Adrenal gland (tissue), 9 donors: ENCODE measurements at regions not wholly inside any gene's neighbourhood (a gene's known extent, or its start where the extent isn't known, plus 50 kb on each side); places are given as distances from the start of the nearest gene placed in this dataset.
"Not testable (repeated sequence)": the region's sequence is repeated elsewhere in the genome, so short reads cannot be mapped to it uniquely, and the experiment has no call there.

ENCODE experiments used
- DNase-seq, 7 donors: peaks; one replicate each; pipeline ENCODE4 v3.0.0-alpha.2; 2019 to 2020
- H3K27ac ChIP-seq, 5 donors: fragments of 200-600 bp; sonication (generic) in 4 of 5; 1 replicate in 3 of 5; 2 replicates in 2 of 5; pipeline versions ENCODE4 v1.5.1 to v1.8.0; 2016 to 2020; ENCODE audit warnings: mild to moderate bottlenecking in 1 of 5
- H3K27me3 ChIP-seq: fragments of 200-600 bp; 2 replicates; pipeline ENCODE4 v1.8.0; 2021
- H3K36me3 ChIP-seq, 2 donors: fragments of 200-600 bp; replicated peaks in 1 of 2; 1 replicate in 1 of 2; 2 replicates in 1 of 2; pipeline versions ENCODE4 v1.5.1 to v1.8.0; 2018 to 2022
- H3K4me1 ChIP-seq, 2 donors: fragments of 200-600 bp; replicated peaks in 1 of 2; 1 replicate in 1 of 2; 2 replicates in 1 of 2; pipeline versions ENCODE4 v1.5.1 to v1.8.0; 2018 to 2021
- H3K4me3 ChIP-seq, 4 donors: fragments of 200-600 bp; sonication (generic) in 3 of 4; one replicate each; pipeline ENCODE4 v1.5.1; 2016 to 2018
- H3K9me3 ChIP-seq, 3 donors: fragments of 200-600 bp; sonication (generic) in 1 of 3; replicated peaks in 1 of 3; 1 replicate in 2 of 3; 2 replicates in 1 of 3; pipeline versions ENCODE4 v1.5.1 to v1.8.0; 2016 to 2021
- CTCF ChIP-seq, 6 experiments: fragments of 450-650 bp in 4 of 6; fragments of 200-600 bp in 2 of 6; sonication (generic) in 1 of 6; IDR thresholded peaks; 1 replicate in 5 of 6; 2 replicates in 1 of 6; pipeline versions ENCODE4 v1.5.1 to v1.8.0; 2016 to 2021; ENCODE audit warnings: antibody characterized with exemption in 6 of 6, mild to moderate bottlenecking in 2 of 6, moderate library complexity in 1 of 6
- POLR2A ChIP-seq, 2 donors: fragments of 450-650 bp; IDR thresholded peaks; one replicate each; pipeline ENCODE4 v1.6.1; 2017; ENCODE audit warnings: antibody characterized with exemption in 2 of 2, mild to moderate bottlenecking in 2 of 2, moderate library complexity in 1 of 2
- WGBS, 4 donors: extraction: QIAGEN DNeasy Blood & Tissue Kit in 2 of 4; methylation state at CpG; one replicate each; pipeline versions ENCODE4 v1.1.5 to v1.1.7; 2013 to 2017; 5-methylcytosine and 5-hydroxymethylcytosine counted together
- intact Hi-C, 2 donors: fragments of 100-400 bp; cut with DNase I; formaldehyde crosslinking; loops; one replicate each; pipeline versions ENCODE4 v1.14.1 to v1.15.0; 2022 to 2023
- donor health status: healthy with polysubstance abuse.
- donor health status: Bipolar disorder and iron deficiency.
- donor health status: DM: yes; HTN: yes; CAD: no.
- donor health status: DM: no; HTN: no; CAD: no.
- donor health status: DM: no; HTN: no; CAD: no.

GRCh38 chr15:22258009-22258397 is 177.7 kb downstream of the OR4M2 start:
- Histone ChIP-seq H3K4me1 (no peaks in the 10 kb centered on the region), H3K27ac (no peak overlapping the region), H3K36me3 (no peaks in the 10 kb centered on the region), H3K9me3 (no peaks in the 10 kb centered on the region), H3K27me3 (no peaks in the 10 kb centered on the region), H3K4me3 (no peak overlapping the region)
- 46 to 71% (median 64%) methylated on average over 13 to 75 of the region's 75 CpGs for WGBS, 4 donors
- intact Hi-C loops: no loop called here
- DNase-seq: no peak
- TF ChIP-seq CTCF (IDR thresholded peaks at IDR 0.05): no peak
- TF ChIP-seq POLR2A (IDR thresholded peaks at IDR 0.05): no peak

GRCh38 chr15:22258398-22259150 is 178.2 kb downstream of the OR4M2 start:
- 62 to 85% (median 75%) methylated on average over 23 to 59 of the region's 59 CpGs for WGBS, 4 donors
- no peak for TF ChIP-seq POLR2A (IDR thresholded peaks at IDR 0.05)
- TF ChIP-seq CTCF (IDR thresholded peaks at IDR 0.05): no peak
- H3K4me3 ChIP-seq: no peak overlapping the region
- no peaks in the 10 kb centered on the region for H3K4me1 ChIP-seq
- no peaks in the 10 kb centered on the region for H3K27me3 ChIP-seq
- H3K9me3 ChIP-seq: no peaks in the 10 kb centered on the region
- no peak for DNase-seq
- no peaks in the 10 kb centered on the region for H3K36me3 ChIP-seq
- intact Hi-C loops: no loop called here
- H3K27ac ChIP-seq: no peak overlapping the region

- 75 to 100% (median 83%) methylated on average over 4 to 37 of the region's 37 CpGs for WGBS, 4 donors
- intact Hi-C loops, DNase-seq, H3K4me1 ChIP-seq, H3K36me3 ChIP-seq, H3K27ac ChIP-seq, H3K27me3 ChIP-seq, H3K9me3 ChIP-seq, H3K4me3 ChIP-seq: not testable (repeated sequence)
Measured at GRCh38 chr15:22259151-22259750, 178.9 kb downstream of the OR4M2 start.

GRCh38 chr15:22259881-22260421 is 179.6 kb downstream of the OR4M2 start:
- TF ChIP-seq CTCF (IDR thresholded peaks at IDR 0.05): no peak
- no peak for TF ChIP-seq POLR2A (IDR thresholded peaks at IDR 0.05)
- Histone ChIP-seq H3K36me3 (no peaks in the 10 kb centered on the region), H3K27ac (no peak overlapping the region), H3K4me3 (no peak overlapping the region), H3K9me3 (no peaks in the 10 kb centered on the region), H3K4me1 (no peaks in the 10 kb centered on the region), H3K27me3 (no peaks in the 10 kb centered on the region)
- no peak for DNase-seq
- 67 to 75% (median 71%) methylated on average over 7 of the region's 7 CpGs for WGBS, 4 donors
- intact Hi-C loops: no loop called here
